ENCODE measurements at regions not wholly inside any gene's neighbourhood (a gene's known extent, or its start where the extent isn't known, plus 50 kb on each side); places are given as distances from the start of the nearest gene placed in this dataset.
A peak's percentile ranks its signal among the peaks of the same experiment; 100 is the strongest.
"Not testable (repeated sequence)": the region's sequence is repeated elsewhere in the genome, so short reads cannot be mapped to it uniquely, and the experiment has no call there.

GRCh38 chr6:139883776-139884175, 509.3 kb upstream of the CITED2 start:
- Histone ChIP-seq H3K4me1 (ENCODE audit: control insufficient read depth in 2 of 2, insufficient read depth in 2 of 2, low read length in 2 of 2) (peaks cover 0 to 4% of the 10 kb centered on the region in 2 donors), H3K36me3 (ENCODE audit: control insufficient read depth in 2 of 2, insufficient read depth in 2 of 2, low read length in 1 of 2) (no peaks in the 10 kb centered on the region), H3K9me3 (ENCODE audit: control insufficient read depth in 2 of 2, insufficient read depth in 1 of 2, low read length in 1 of 2) (no peaks in the 10 kb centered on the region), H3K27me3 (ENCODE audit: control insufficient read depth in 2 of 2, insufficient read depth in 1 of 2, low read length in 1 of 2) (no peaks in the 10 kb centered on the region), H3K27ac (ENCODE audit: low read depth in 1 of 2, low read length in 1 of 2) (no peak overlapping the region), H3K4me3 (ENCODE audit: low read length in 2 of 2) (no peak overlapping the region)
- DNase-seq (ENCODE audit: low read depth in 6 of 9, low spot score in 9 of 9), result peak in 1 of 9 donors; percentile 8
- WGBS, result 87% methylated on average over 5 of the region's 5 CpGs

GRCh38 chr6:139882977-139883728, 508.7 kb upstream of the CITED2 start:
- Histone ChIP-seq H3K9me3 (ENCODE audit: control insufficient read depth in 2 of 2, insufficient read depth in 1 of 2, low read length in 1 of 2) (no peaks in the 10 kb centered on the region), H3K4me1 (ENCODE audit: control insufficient read depth in 2 of 2, insufficient read depth in 2 of 2, low read length in 2 of 2) (peaks cover 0 to 4% of the 10 kb centered on the region in 2 donors), H3K4me3 (ENCODE audit: low read length in 2 of 2) (no peak overlapping the region), H3K36me3 (ENCODE audit: control insufficient read depth in 2 of 2, insufficient read depth in 2 of 2, low read length in 1 of 2) (no peaks in the 10 kb centered on the region), H3K27ac (ENCODE audit: low read depth in 1 of 2, low read length in 1 of 2) (peak overlapping the region in 1 of 2 donors; percentile 15), H3K27me3 (ENCODE audit: control insufficient read depth in 2 of 2, insufficient read depth in 1 of 2, low read length in 1 of 2) (no peaks in the 10 kb centered on the region)
- 78% methylated on average over 3 of the region's 3 CpGs for WGBS
- DNase-seq (ENCODE audit: low read depth in 6 of 9, low spot score in 9 of 9), result no peak

GRCh38 chr6:139882234-139882633, 507.8 kb upstream of the CITED2 start:
- no peak overlapping the region for H3K27ac ChIP-seq (ENCODE audit: low read depth in 1 of 2, low read length in 1 of 2)

GRCh38 chr6:139881728-139882211, 507.3 kb upstream of the CITED2 start:
- Histone ChIP-seq H3K27ac (ENCODE audit: low read depth in 1 of 2, low read length in 1 of 2) (no peak overlapping the region), H3K9me3 (ENCODE audit: control insufficient read depth in 2 of 2, insufficient read depth in 1 of 2, low read length in 1 of 2) (no peaks in the 10 kb centered on the region), H3K4me1 (ENCODE audit: control insufficient read depth in 2 of 2, insufficient read depth in 2 of 2, low read length in 2 of 2) (peaks cover 0 to 4% of the 10 kb centered on the region in 2 donors), H3K36me3 (ENCODE audit: control insufficient read depth in 2 of 2, insufficient read depth in 2 of 2, low read length in 1 of 2) (no peaks in the 10 kb centered on the region), H3K27me3 (ENCODE audit: control insufficient read depth in 2 of 2, insufficient read depth in 1 of 2, low read length in 1 of 2) (no peaks in the 10 kb centered on the region), H3K4me3 (ENCODE audit: low read length in 2 of 2) (no peak overlapping the region)
- peak in 5 of 9 donors; percentile 9 to 53 (median 13) for DNase-seq (ENCODE audit: low read depth in 6 of 9, low spot score in 9 of 9)
- WGBS, result 98% methylated on average over 2 of the region's 2 CpGs

More at GRCh38 chr6:139882234-139882633, 507.8 kb upstream of the CITED2 start:
- Histone ChIP-seq H3K9me3 (ENCODE audit: control insufficient read depth in 2 of 2, insufficient read depth in 1 of 2, low read length in 1 of 2) (no peaks in the 10 kb centered on the region), H3K4me3 (ENCODE audit: low read length in 2 of 2) (no peak overlapping the region), H3K4me1 (ENCODE audit: control insufficient read depth in 2 of 2, insufficient read depth in 2 of 2, low read length in 2 of 2) (peaks cover 0 to 4% of the 10 kb centered on the region in 2 donors), H3K27me3 (ENCODE audit: control insufficient read depth in 2 of 2, insufficient read depth in 1 of 2, low read length in 1 of 2) (no peaks in the 10 kb centered on the region), H3K36me3 (ENCODE audit: control insufficient read depth in 2 of 2, insufficient read depth in 2 of 2, low read length in 1 of 2) (no peaks in the 10 kb centered on the region)
- 68% methylated on average over 6 of the region's 6 CpGs for WGBS
- peak in 1 of 9 donors; percentile 14 for DNase-seq (ENCODE audit: low read depth in 6 of 9, low spot score in 9 of 9)

GRCh38 chr6:139881236-139881635, 506.8 kb upstream of the CITED2 start:
- no peaks in the 10 kb centered on the region for H3K36me3 ChIP-seq (ENCODE audit: control insufficient read depth in 2 of 2, insufficient read depth in 2 of 2, low read length in 1 of 2)
- no peak overlapping the region for H3K27ac ChIP-seq (ENCODE audit: low read depth in 1 of 2, low read length in 1 of 2)
- WGBS, result 97% methylated on average over 4 of the region's 4 CpGs
- H3K4me1 ChIP-seq (ENCODE audit: control insufficient read depth in 2 of 2, insufficient read depth in 2 of 2, low read length in 2 of 2), result peaks cover 0 to 4% of the 10 kb centered on the region in 2 donors
- H3K4me3 ChIP-seq (ENCODE audit: low read length in 2 of 2), result no peak overlapping the region
- no peak for DNase-seq (ENCODE audit: low read depth in 6 of 9, low spot score in 9 of 9)
- H3K9me3 ChIP-seq (ENCODE audit: control insufficient read depth in 2 of 2, insufficient read depth in 1 of 2, low read length in 1 of 2), result no peaks in the 10 kb centered on the region
- no peaks in the 10 kb centered on the region for H3K27me3 ChIP-seq (ENCODE audit: control insufficient read depth in 2 of 2, insufficient read depth in 1 of 2, low read length in 1 of 2)

- H3K36me3 ChIP-seq (ENCODE audit: control insufficient read depth in 2 of 2, insufficient read depth in 2 of 2, low read length in 1 of 2), result no peaks in the 10 kb centered on the region
- H3K9me3 ChIP-seq (ENCODE audit: control insufficient read depth in 2 of 2, insufficient read depth in 1 of 2, low read length in 1 of 2), result no peaks in the 10 kb centered on the region
- 98% methylated on average over 5 of the region's 5 CpGs for WGBS
- DNase-seq (ENCODE audit: low read depth in 6 of 9, low spot score in 9 of 9), result no peak
- H3K27ac ChIP-seq (ENCODE audit: low read depth in 1 of 2, low read length in 1 of 2), result no peak overlapping the region
- no peaks in the 10 kb centered on the region for H3K27me3 ChIP-seq (ENCODE audit: control insufficient read depth in 2 of 2, insufficient read depth in 1 of 2, low read length in 1 of 2)
- H3K4me3 ChIP-seq (ENCODE audit: low read length in 2 of 2), result no peak overlapping the region
- H3K4me1 ChIP-seq (ENCODE audit: control insufficient read depth in 2 of 2, insufficient read depth in 2 of 2, low read length in 2 of 2), result peaks cover 0 to 4% of the 10 kb centered on the region in 2 donors
Measured at GRCh38 chr6:139879823-139880356, 505.4 kb upstream of the CITED2 start.

GRCh38 chr6:139879241-139879640, 504.8 kb upstream of the CITED2 start:
- H3K36me3 ChIP-seq (ENCODE audit: control insufficient read depth in 2 of 2, insufficient read depth in 2 of 2, low read length in 1 of 2); DNase-seq (ENCODE audit: low read depth in 6 of 9, low spot score in 9 of 9); H3K4me1 ChIP-seq (ENCODE audit: control insufficient read depth in 2 of 2, insufficient read depth in 2 of 2, low read length in 2 of 2); H3K27me3 ChIP-seq (ENCODE audit: control insufficient read depth in 2 of 2, insufficient read depth in 1 of 2, low read length in 1 of 2); H3K9me3 ChIP-seq (ENCODE audit: control insufficient read depth in 2 of 2, insufficient read depth in 1 of 2, low read length in 1 of 2); H3K4me3 ChIP-seq (ENCODE audit: low read length in 2 of 2); H3K27ac ChIP-seq (ENCODE audit: low read depth in 1 of 2, low read length in 1 of 2): not testable (repeated sequence)
- WGBS, result 98% methylated on average over 12 of the region's 12 CpGs

- Histone ChIP-seq H3K36me3 (ENCODE audit: control insufficient read depth in 2 of 2, insufficient read depth in 2 of 2, low read length in 1 of 2) (no peaks in the 10 kb centered on the region), H3K4me3 (ENCODE audit: low read length in 2 of 2) (no peak overlapping the region), H3K27me3 (ENCODE audit: control insufficient read depth in 2 of 2, insufficient read depth in 1 of 2, low read length in 1 of 2) (no peaks in the 10 kb centered on the region), H3K4me1 (ENCODE audit: control insufficient read depth in 2 of 2, insufficient read depth in 2 of 2, low read length in 2 of 2) (peaks cover 0 to 4% of the 10 kb centered on the region in 2 donors), H3K9me3 (ENCODE audit: control insufficient read depth in 2 of 2, insufficient read depth in 1 of 2, low read length in 1 of 2) (no peaks in the 10 kb centered on the region), H3K27ac (ENCODE audit: low read depth in 1 of 2, low read length in 1 of 2) (no peak overlapping the region)
- DNase-seq (ENCODE audit: low read depth in 6 of 9, low spot score in 9 of 9), result no peak
- WGBS, result 97% methylated on average over 8 of the region's 8 CpGs
Measured at GRCh38 chr6:139877828-139878405, 503.5 kb upstream of the CITED2 start.

- Histone ChIP-seq H3K9me3 (ENCODE audit: control insufficient read depth in 2 of 2, insufficient read depth in 1 of 2, low read length in 1 of 2) (no peaks in the 10 kb centered on the region), H3K27me3 (ENCODE audit: control insufficient read depth in 2 of 2, insufficient read depth in 1 of 2, low read length in 1 of 2) (no peaks in the 10 kb centered on the region), H3K27ac (ENCODE audit: low read depth in 1 of 2, low read length in 1 of 2) (no peak overlapping the region), H3K4me3 (ENCODE audit: low read length in 2 of 2) (no peak overlapping the region), H3K4me1 (ENCODE audit: control insufficient read depth in 2 of 2, insufficient read depth in 2 of 2, low read length in 2 of 2) (no peaks in the 10 kb centered on the region), H3K36me3 (ENCODE audit: control insufficient read depth in 2 of 2, insufficient read depth in 2 of 2, low read length in 1 of 2) (no peaks in the 10 kb centered on the region)
- DNase-seq (ENCODE audit: low read depth in 6 of 9, low spot score in 9 of 9), result no peak
- 48% methylated on average over 2 of the region's 2 CpGs for WGBS
Measured at GRCh38 chr6:139872665-139873064, 498.2 kb upstream of the CITED2 start.

Data from thymus (tissue), 11 donors.